Ishikawa (cell line): ENCODE measurements at regions not wholly inside any gene's neighbourhood (a gene's known extent, or its start where the extent isn't known, plus 50 kb on each side); places are given as distances from the start of the nearest gene placed in this dataset.

Source experiments
- CEBPB ChIP-seq: IDR thresholded peaks from 2 replicates; pipeline ENCODE4 v1.6.1; 2012
- CREB1 ChIP-seq: IDR thresholded peaks from 2 replicates; pipeline ENCODE4 v1.6.1; 2012; ENCODE audit warnings: low read depth
- EGR1 ChIP-seq: IDR thresholded peaks from 2 replicates; pipeline ENCODE4 v1.6.1; 2012
- EP300 ChIP-seq: IDR thresholded peaks from 2 replicates; pipeline ENCODE4 v1.6.1; 2012; ENCODE audit warnings: borderline replicate concordance
- FOXM1 ChIP-seq: IDR thresholded peaks from 2 replicates; pipeline ENCODE4 v1.6.1; 2012; ENCODE audit warnings: low read depth, borderline replicate concordance
- NFIC ChIP-seq: IDR thresholded peaks from 2 replicates; pipeline ENCODE4 v1.6.1; 2012
- RAD21 ChIP-seq: IDR thresholded peaks from 2 replicates; pipeline ENCODE4 v1.6.1; 2012; ENCODE audit warnings: low read depth
- REST ChIP-seq: IDR thresholded peaks from 2 replicates; pipeline ENCODE4 v1.6.1; 2012; ENCODE audit warnings: low read depth, mild to moderate bottlenecking
- TAF1 ChIP-seq: IDR thresholded peaks from 2 replicates; pipeline ENCODE4 v1.6.1; 2012; ENCODE audit warnings: low read depth, mild to moderate bottlenecking
- TCF12 ChIP-seq: IDR thresholded peaks from 2 replicates; pipeline ENCODE4 v1.6.1; 2012; ENCODE audit warnings: low read depth
- USF1 ChIP-seq: IDR thresholded peaks from 2 replicates; pipeline ENCODE4 v1.6.1; 2012
- YY1 ChIP-seq: IDR thresholded peaks from 2 replicates; pipeline ENCODE4 v1.6.1; 2012; ENCODE audit warnings: low read depth
- ZBTB7A ChIP-seq: IDR thresholded peaks from 2 replicates; pipeline ENCODE4 v1.6.1; 2012; ENCODE audit warnings: low read depth
- TF ChIP-seq, protein P1 (sequence below): IDR thresholded peaks from 2 replicates; pipeline ENCODE4 v1.6.1; 2012

DNA sequence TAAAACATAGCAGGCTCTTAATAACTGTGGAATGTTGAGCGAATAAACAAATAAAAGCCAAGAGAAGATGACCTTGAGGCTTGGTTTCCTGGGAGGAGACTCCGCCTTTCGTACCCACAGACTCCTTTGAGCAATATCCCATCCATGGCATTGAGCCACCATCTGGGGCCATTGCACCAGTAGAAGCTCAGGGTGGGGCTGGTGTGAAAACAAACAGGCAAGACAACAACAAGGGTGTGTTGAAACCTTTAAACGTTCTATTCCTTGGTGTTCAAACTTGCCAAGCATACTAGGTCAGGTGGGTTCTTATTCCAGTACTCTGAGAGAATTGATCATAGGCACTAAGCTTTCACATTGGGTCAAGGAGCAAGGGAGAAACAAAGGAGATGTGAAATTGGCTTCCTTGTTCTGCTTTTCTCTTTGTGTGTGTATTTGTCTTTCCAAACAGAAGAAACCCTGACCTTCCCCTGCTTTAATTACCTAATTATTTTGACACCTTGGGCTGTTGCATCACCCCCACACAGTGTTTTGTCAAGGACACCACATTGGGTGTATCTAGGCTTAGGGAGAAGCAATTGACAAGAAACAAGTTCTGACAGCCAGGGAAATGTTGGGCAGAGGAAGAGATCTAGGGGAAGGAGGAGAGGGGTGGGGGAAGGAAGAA is 105.1 kb upstream of the BCL6 start:
- TF ChIP-seq, protein P1, sequence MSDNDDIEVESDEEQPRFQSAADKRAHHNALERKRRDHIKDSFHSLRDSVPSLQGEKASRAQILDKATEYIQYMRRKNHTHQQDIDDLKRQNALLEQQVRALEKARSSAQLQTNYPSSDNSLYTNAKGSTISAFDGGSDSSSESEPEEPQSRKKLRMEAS: no peak
- TF ChIP-seq CREB1 (no peak), CEBPB (no peak), YY1 (no peak), RAD21 (no peak), EGR1 (no peak), ZBTB7A (no peak), NFIC (no peak), TAF1 (no peak), REST (no peak), TCF12 (no peak), EP300 (no peak), FOXM1 (no peak), USF1 (no peak)
